ENCODE measurements at regions not wholly inside any gene's neighbourhood (a gene's known extent, or its start where the extent isn't known, plus 50 kb on each side); places are given as distances from the start of the nearest gene placed in this dataset.

- no peak for DNase-seq
- Mint-ChIP-seq H3K9me3 (no peaks in the 10 kb centered on the region), H3K27ac (no peak overlapping the region), H3K36me3 (ENCODE audit: low read depth) (no peaks in the 10 kb centered on the region), H3K27me3 (ENCODE audit: low read depth, poor library complexity) (peaks cover 4% of the 10 kb centered on the region), H3K4me1 (no peaks in the 10 kb centered on the region), H3K4me3 (no peak overlapping the region)
- TF ChIP-seq CTCF (IDR thresholded peaks at IDR 0.05) = no peak
Observed at GRCh38 chr5:33032271-33033070, 321.4 kb downstream of the NPR3 start.

- H3K4me1 Mint-ChIP-seq = no peaks in the 10 kb centered on the region
- H3K4me3 Mint-ChIP-seq = no peak overlapping the region
- TF ChIP-seq CTCF (IDR thresholded peaks at IDR 0.05) = no peak
- H3K27me3 Mint-ChIP-seq (ENCODE audit: low read depth, poor library complexity) = peaks cover under 1% of the 10 kb centered on the region
- no peaks in the 10 kb centered on the region for H3K36me3 Mint-ChIP-seq (ENCODE audit: low read depth)
- DNase-seq = no peak
- H3K27ac Mint-ChIP-seq = no peak overlapping the region
- H3K9me3 Mint-ChIP-seq = no peaks in the 10 kb centered on the region
Observed at GRCh38 chr5:33033516-33033915, 322.4 kb downstream of the NPR3 start.

GRCh38 chr5:33034777-33035176 lies 323.7 kb downstream of the NPR3 start:
- no peak for TF ChIP-seq CTCF (IDR thresholded peaks at IDR 0.05)
- DNase-seq = no peak
- H3K4me3 Mint-ChIP-seq = no peak overlapping the region
- no peaks in the 10 kb centered on the region for H3K36me3 Mint-ChIP-seq (ENCODE audit: low read depth)
- H3K27ac Mint-ChIP-seq = no peak overlapping the region
- H3K4me1 Mint-ChIP-seq = no peaks in the 10 kb centered on the region
- H3K27me3 Mint-ChIP-seq (ENCODE audit: low read depth, poor library complexity) = peaks cover 3% of the 10 kb centered on the region
- H3K9me3 Mint-ChIP-seq = no peaks in the 10 kb centered on the region

- no peak overlapping the region for H3K4me3 Mint-ChIP-seq
- no peaks in the 10 kb centered on the region for H3K4me1 Mint-ChIP-seq
- H3K27ac Mint-ChIP-seq = no peak overlapping the region
- no peaks in the 10 kb centered on the region for H3K36me3 Mint-ChIP-seq (ENCODE audit: low read depth)
- TF ChIP-seq CTCF (IDR thresholded peaks at IDR 0.05) = no peak
- peaks cover 4% of the 10 kb centered on the region for H3K9me3 Mint-ChIP-seq
- DNase-seq = no peak
- H3K27me3 Mint-ChIP-seq (ENCODE audit: low read depth, poor library complexity) = peaks cover 3% of the 10 kb centered on the region
Observed at GRCh38 chr5:33035851-33036527, 324.9 kb downstream of the NPR3 start.

GRCh38 chr5:33037076-33037475 lies 326.0 kb downstream of the NPR3 start:
- H3K4me3 Mint-ChIP-seq = no peak overlapping the region
- no peak for DNase-seq
- H3K9me3 Mint-ChIP-seq = peaks cover 4% of the 10 kb centered on the region
- H3K27ac Mint-ChIP-seq = no peak overlapping the region
- H3K27me3 Mint-ChIP-seq (ENCODE audit: low read depth, poor library complexity) = peaks cover 3% of the 10 kb centered on the region
- H3K4me1 Mint-ChIP-seq = no peaks in the 10 kb centered on the region
- no peak for TF ChIP-seq CTCF (IDR thresholded peaks at IDR 0.05)
- no peaks in the 10 kb centered on the region for H3K36me3 Mint-ChIP-seq (ENCODE audit: low read depth)

Data from nephron progenitor cell (in vitro differentiated cells).